Right lobe of liver (tissue), 6 donors: ENCODE measurements at regions not wholly inside any gene's neighbourhood (a gene's known extent, or its start where the extent isn't known, plus 50 kb on each side); places are given as distances from the start of the nearest gene placed in this dataset.

ENCODE experiments used
- ATAC-seq, 4 donors: fragments of 200-7000 bp; cut with Tn5 transposase; one replicate each; pipeline ENCODE4 v1.9.1; 2020; ENCODE audit warnings: mild to moderate bottlenecking in 4 of 4, moderate library complexity in 4 of 4
- DNase-seq, 3 donors: peaks; one replicate each; pipeline ENCODE4 v3.0.0-alpha.2; 2020
- H3K27ac ChIP-seq, 3 donors: fragments of 200-600 bp; one replicate each; pipeline ENCODE4 v1.8.0; 2022
- H3K27me3 ChIP-seq, 2 donors: fragments of 200-600 bp; one replicate each; pipeline ENCODE4 v1.8.0; 2022
- H3K36me3 ChIP-seq, 4 donors: fragments of 200-600 bp; sonication (generic) in 1 of 4; one replicate each; pipeline versions ENCODE4 v1.5.1 to v1.8.0; 2017 to 2022; ENCODE audit warnings: control low read depth in 1 of 4
- H3K4me1 ChIP-seq, 4 donors: fragments of 200-600 bp; sonication (generic) in 1 of 4; one replicate each; pipeline versions ENCODE4 v1.5.1 to v1.8.0; 2017 to 2022; ENCODE audit warnings: control low read depth in 1 of 4
- H3K4me3 ChIP-seq, 3 donors: fragments of 200-600 bp; one replicate each; pipeline ENCODE4 v1.8.0; 2022
- H3K9me3 ChIP-seq, 4 donors: fragments of 200-600 bp; sonication (generic) in 1 of 4; one replicate each; pipeline versions ENCODE4 v1.5.1 to v1.8.0; 2017 to 2022; ENCODE audit warnings: control low read depth in 1 of 4
- CTCF ChIP-seq, 4 donors: fragments of 200-600 bp in 3 of 4; fragments of 450-650 bp in 1 of 4; IDR thresholded peaks; one replicate each; pipeline versions ENCODE4 v1.5.1 to v1.8.0; 2016 to 2022; ENCODE audit warnings: antibody characterized with exemption in 4 of 4, mild to moderate bottlenecking in 2 of 4
- POLR2A ChIP-seq: fragments of 450-650 bp; IDR thresholded peaks from one replicate; pipeline ENCODE4 v1.6.1; 2017; ENCODE audit warnings: antibody characterized with exemption, mild to moderate bottlenecking
- WGBS: methylation state at CpG from one replicate; pipeline ENCODE4 v1.1.6; 2018; ENCODE audit warnings: low coverage, low lambda C conversion rate; ENCODE audit not compliant: insufficient coverage; ENCODE audit errors: missing lambda C conversion rate; 5-methylcytosine and 5-hydroxymethylcytosine counted together
- intact Hi-C, 2 donors: fragments of 100-400 bp; cut with DNase I; formaldehyde crosslinking; loops; one replicate each; pipeline versions ENCODE4 v1.11.2 to v1.14.1; 2022
- donor health status: DM: no; HTN: yes; CAD: no.
- donor health status: DM: no; HTN: no; CAD: no.
- donor health status: DM: no; HTN: no; CAD: no.
- donor health status: DM: no; HTN: yes; CAD: no.
- donor health status: DM: no; HTN: yes; CAD: no.

- ATAC-seq: no peak
- Histone ChIP-seq H3K9me3 (no peaks in the 10 kb centered on the region), H3K36me3 (no peaks in the 10 kb centered on the region), H3K27me3 (no peaks in the 10 kb centered on the region), H3K27ac (no peak overlapping the region), H3K4me3 (no peak overlapping the region), H3K4me1 (no peaks in the 10 kb centered on the region)
- DNase-seq: no peak
- intact Hi-C loops: no loop called here
- WGBS: 52% methylated on average over 2 of the region's 2 CpGs
- TF ChIP-seq CTCF (IDR thresholded peaks at IDR 0.05): no peak
- TF ChIP-seq POLR2A: no peak
Observed at GRCh38 chr6:77245026-77245425, 218.3 kb downstream of the HTR1B start.

- TF ChIP-seq POLR2A (no peak), CTCF (IDR thresholded peaks at IDR 0.05) (no peak)
- WGBS: 8% methylated on average over 1 of the region's 1 CpG
- no peaks in the 10 kb centered on the region for H3K4me1 ChIP-seq
- intact Hi-C loops: no loop called here
- H3K27ac ChIP-seq: no peak overlapping the region
- H3K9me3 ChIP-seq: no peaks in the 10 kb centered on the region
- no peaks in the 10 kb centered on the region for H3K36me3 ChIP-seq
- no peaks in the 10 kb centered on the region for H3K27me3 ChIP-seq
- ATAC-seq (no peak), DNase-seq (no peak)
- no peak overlapping the region for H3K4me3 ChIP-seq
Observed at GRCh38 chr6:77231438-77232305, 231.6 kb downstream of the HTR1B start.

- H3K27ac ChIP-seq: no peak overlapping the region
- H3K36me3 ChIP-seq: no peaks in the 10 kb centered on the region
- DNase-seq (no peak), ATAC-seq (peak; percentile 66 to 74 (median 67))
- no peaks in the 10 kb centered on the region for H3K4me1 ChIP-seq
- intact Hi-C loops: no loop called here
- no peaks in the 10 kb centered on the region for H3K27me3 ChIP-seq
- no peaks in the 10 kb centered on the region for H3K9me3 ChIP-seq
- H3K4me3 ChIP-seq: no peak overlapping the region
- TF ChIP-seq CTCF (IDR thresholded peaks at IDR 0.05): no peak
- no peak for TF ChIP-seq POLR2A
Observed at GRCh38 chr6:77228279-77228678, 235.0 kb downstream of the HTR1B start.

- no peak for ATAC-seq
- intact Hi-C loops: no loop called here
- H3K4me3 ChIP-seq: no peak overlapping the region
- no peak for TF ChIP-seq POLR2A
- no peak for TF ChIP-seq CTCF (IDR thresholded peaks at IDR 0.05)
- no peak for DNase-seq
- H3K27ac ChIP-seq: no peak overlapping the region
- H3K36me3 ChIP-seq: no peaks in the 10 kb centered on the region
- no peaks in the 10 kb centered on the region for H3K27me3 ChIP-seq
- no peaks in the 10 kb centered on the region for H3K9me3 ChIP-seq
- H3K4me1 ChIP-seq: no peaks in the 10 kb centered on the region
Observed at GRCh38 chr6:77217896-77218295, 245.4 kb downstream of the HTR1B start.

GRCh38 chr6:77205936-77206335, 257.4 kb downstream of the HTR1B start:
- no peak for DNase-seq
- Histone ChIP-seq H3K27me3 (no peaks in the 10 kb centered on the region), H3K9me3 (no peaks in the 10 kb centered on the region), H3K4me3 (no peak overlapping the region), H3K27ac (no peak overlapping the region), H3K4me1 (no peaks in the 10 kb centered on the region), H3K36me3 (no peaks in the 10 kb centered on the region)
- TF ChIP-seq CTCF (IDR thresholded peaks at IDR 0.05) (no peak), POLR2A (no peak)
- intact Hi-C loops: no loop called here
- no peak for ATAC-seq
